Suppressor macrophage (primary cell): ENCODE measurements at regions not wholly inside any gene's neighbourhood (a gene's known extent, or its start where the extent isn't known, plus 50 kb on each side); places are given as distances from the start of the nearest gene placed in this dataset.
"Not testable (repeated sequence)": the region's sequence is repeated elsewhere in the genome, so short reads cannot be mapped to it uniquely, and the experiment has no call there.

ENCODE experiments used
- DNase-seq, 4 experiments: peaks; one replicate each; pipeline ENCODE4 v3.0.0-alpha.2; 2020 to 2022

GRCh38 chr10:108582888-108583287 lies 1340.4 kb downstream of the XPNPEP1 start:
- DNase-seq: no peak

- no peak for DNase-seq
Observed at GRCh38 chr10:108582387-108582786, 1340.9 kb downstream of the XPNPEP1 start.

GRCh38 chr10:108578258-108578657 lies 1345.1 kb downstream of the XPNPEP1 start:
- DNase-seq: no peak

GRCh38 chr10:108574233-108574632 lies 1349.1 kb downstream of the XPNPEP1 start:
- DNase-seq: no peak

GRCh38 chr10:108568824-108569223 lies 1354.5 kb downstream of the XPNPEP1 start:
- DNase-seq: no peak

- no peak for DNase-seq
Observed at GRCh38 chr10:108567899-108568752, 1355.2 kb downstream of the XPNPEP1 start.

- no peak for DNase-seq
Observed at GRCh38 chr10:108566316-108567107, 1356.8 kb downstream of the XPNPEP1 start.

- DNase-seq: no peak
Observed at GRCh38 chr10:108562105-108562504, 1361.2 kb downstream of the XPNPEP1 start.

- DNase-seq: no peak
Observed at GRCh38 chr10:108561649-108562048, 1361.7 kb downstream of the XPNPEP1 start.

- no peak for DNase-seq
Observed at GRCh38 chr10:108560488-108560887, 1362.8 kb downstream of the XPNPEP1 start.

- no peak for DNase-seq
Observed at GRCh38 chr10:108556186-108556585, 1367.1 kb downstream of the XPNPEP1 start.

GRCh38 chr10:108545921-108546320 lies 1377.4 kb downstream of the XPNPEP1 start:
- DNase-seq: peak in 1 of 4 experiments; percentile 12

GRCh38 chr10:108544500-108545120 lies 1378.7 kb downstream of the XPNPEP1 start:
- peak; percentile 67 to 86 (median 78) for DNase-seq

GRCh38 chr10:108533551-108533950 lies 1369.0 kb upstream of the SORCS1 start:
- not testable (repeated sequence) for DNase-seq

- no peak for DNase-seq
Observed at GRCh38 chr10:108523016-108523800, 1358.7 kb upstream of the SORCS1 start.

GRCh38 chr10:108521827-108522492 lies 1357.5 kb upstream of the SORCS1 start:
- DNase-seq: no peak

- no peak for DNase-seq
Observed at GRCh38 chr10:108515821-108516220, 1351.3 kb upstream of the SORCS1 start.

- DNase-seq: no peak
Observed at GRCh38 chr10:108500396-108500795, 1335.9 kb upstream of the SORCS1 start.

- no peak for DNase-seq
Observed at GRCh38 chr10:108496106-108496505, 1331.6 kb upstream of the SORCS1 start.

- no peak for DNase-seq
Observed at GRCh38 chr10:108490944-108491343, 1326.4 kb upstream of the SORCS1 start.

GRCh38 chr10:108471420-108471819 lies 1306.9 kb upstream of the SORCS1 start:
- no peak for DNase-seq

- DNase-seq: peak; percentile 13 to 63 (median 43)
Observed at GRCh38 chr10:108469940-108470339, 1305.4 kb upstream of the SORCS1 start.
